Kidney (tissue), 13 donors: ENCODE measurements at regions not wholly inside any gene's neighbourhood (a gene's known extent, or its start where the extent isn't known, plus 50 kb on each side); places are given as distances from the start of the nearest gene placed in this dataset.

Experiments used
- DNase-seq, 5 donors: peaks; one replicate each; pipeline ENCODE4 v3.0.0-alpha.2; 2013 to 2020
- FAIRE-seq: peaks from 2 replicates; lab custom pipeline; 2012; peaks lifted over from hg19 to GRCh38; lab: Jason Lieb, UNC
- H3K27ac ChIP-seq, 2 donors: one replicate each; pipeline ENCODE4 v1.7.0; 2013; ENCODE audit warnings: low read depth in 2 of 2, low read length in 2 of 2, inconsistent platforms in 1 of 2
- H3K27me3 ChIP-seq: one replicate; pipeline ENCODE4 v1.7.1; 2013; ENCODE audit warnings: low read length, inconsistent platforms; ENCODE audit not compliant: control insufficient read depth, insufficient read depth
- H3K36me3 ChIP-seq, 3 donors: one replicate each; pipeline versions ENCODE4 v1.7.0 to v1.7.1; 2013; ENCODE audit warnings: low read length in 3 of 3, control low read depth in 1 of 3, inconsistent platforms in 1 of 3; ENCODE audit not compliant: insufficient read depth in 3 of 3, control insufficient read depth in 2 of 3
- H3K4me1 ChIP-seq, 3 donors: one replicate each; pipeline versions ENCODE4 v1.7.0 to v1.7.1; 2013; ENCODE audit warnings: low read length in 3 of 3, inconsistent platforms in 1 of 3, low read depth in 1 of 3; ENCODE audit not compliant: control insufficient read depth in 2 of 3, insufficient read depth in 2 of 3
- H3K4me3 ChIP-seq, 3 donors: one replicate each; pipeline versions ENCODE4 v1.7.0 to v1.8.1; 2013; ENCODE audit warnings: low read length in 3 of 3, control low read depth in 1 of 3, inconsistent platforms in 1 of 3
- H3K9ac ChIP-seq, 3 donors: one replicate each; pipeline versions ENCODE4 v1.7.0 to v1.7.1; 2013; ENCODE audit warnings: low read length in 3 of 3, control low read depth in 1 of 3, inconsistent platforms in 1 of 3
- H3K9me3 ChIP-seq, 3 donors: one replicate each; pipeline versions ENCODE4 v1.7.0 to v1.7.1; 2013; ENCODE audit warnings: low read length in 3 of 3, control low read depth in 1 of 3, inconsistent platforms in 1 of 3; ENCODE audit not compliant: control insufficient read depth in 2 of 3, insufficient read depth in 1 of 3
- CTCF ChIP-seq: IDR thresholded peaks from 3 replicates; pipeline ENCODE4 v1.5.1; 2012; ENCODE audit warnings: mild to moderate bottlenecking, moderate library complexity, borderline replicate concordance; ENCODE audit not compliant: insufficient read depth; ENCODE audit errors: extremely low read depth
- intact Hi-C: fragments of 100-400 bp; cut with DNase I; formaldehyde crosslinking; loops from one replicate; pipeline ENCODE4 v1.11.1; 2022
- donor health status: control.
- donor health status: control.
- donor health status: control.
- donor health status: control.
- donor health status: control.
- donor health status: DM: yes; HTN: yes; CAD: no.
- donor health status: Normal renal cell carcinoma (clear cell type).

GRCh38 chr7:131955679-131956078 is 399.3 kb upstream of the PODXL start:
- no peaks in the 10 kb centered on the region for H3K4me1 ChIP-seq
- no peak for DNase-seq
- no peaks in the 10 kb centered on the region for H3K36me3 ChIP-seq
- H3K4me3 ChIP-seq: no peak overlapping the region
- H3K9me3 ChIP-seq: peaks cover 0 to 3% (median 0%) of the 10 kb centered on the region in 3 donors
- H3K9ac ChIP-seq: no peak overlapping the region
- intact Hi-C loops: no loop called here
- FAIRE-seq: no peak
- no peak overlapping the region for H3K27ac ChIP-seq
- no peak for TF ChIP-seq CTCF
- no peaks in the 10 kb centered on the region for H3K27me3 ChIP-seq

- DNase-seq (no peak), FAIRE-seq (no peak)
- H3K9ac ChIP-seq: no peak overlapping the region
- H3K9me3 ChIP-seq: peaks cover 0 to 3% (median 0%) of the 10 kb centered on the region in 3 donors
- TF ChIP-seq CTCF: no peak
- intact Hi-C loops: no loop called here
- no peaks in the 10 kb centered on the region for H3K27me3 ChIP-seq
- H3K27ac ChIP-seq: no peak overlapping the region
- H3K36me3 ChIP-seq: no peaks in the 10 kb centered on the region
- no peaks in the 10 kb centered on the region for H3K4me1 ChIP-seq
- H3K4me3 ChIP-seq: no peak overlapping the region
These were observed 396.8 kb upstream of the PODXL start for GRCh38 chr7:131953184-131953583.

GRCh38 chr7:131952365-131952764 is 395.9 kb upstream of the PODXL start:
- Histone ChIP-seq H3K27ac (no peak overlapping the region), H3K36me3 (no peaks in the 10 kb centered on the region), H3K9ac (no peak overlapping the region), H3K4me1 (no peaks in the 10 kb centered on the region), H3K9me3 (peaks cover 0 to 3% (median 0%) of the 10 kb centered on the region in 3 donors), H3K4me3 (no peak overlapping the region), H3K27me3 (no peaks in the 10 kb centered on the region)
- FAIRE-seq: no peak
- DNase-seq: no peak
- no peak for TF ChIP-seq CTCF
- intact Hi-C loops: no loop called here

GRCh38 chr7:131950758-131951157 is 394.3 kb upstream of the PODXL start:
- intact Hi-C loops: no loop called here
- TF ChIP-seq CTCF: no peak
- Histone ChIP-seq H3K9ac (no peak overlapping the region), H3K27ac (no peak overlapping the region), H3K4me1 (no peaks in the 10 kb centered on the region), H3K4me3 (no peak overlapping the region), H3K27me3 (no peaks in the 10 kb centered on the region), H3K9me3 (no peaks in the 10 kb centered on the region), H3K36me3 (no peaks in the 10 kb centered on the region)
- FAIRE-seq (no peak), DNase-seq (no peak)
